ENCODE measurements at regions not wholly inside any gene's neighbourhood (a gene's known extent, or its start where the extent isn't known, plus 50 kb on each side); places are given as distances from the start of the nearest gene placed in this dataset.

GRCh38 chr2:49677227-49677626, 522.9 kb upstream of the FSHR start:
- TF ChIP-seq GATA2 (CRISPR knock-in tag; IDR thresholded peaks at IDR 0.05): no peak
- TF ChIP-seq GABPA (IDR thresholded peaks at IDR 0.05; ENCODE audit: low read depth): no peak
- no peak for TF ChIP-seq EZH2phosphoT487 (IDR thresholded peaks at IDR 0.05; ENCODE audit: borderline replicate concordance, low read depth)
- no peak for TF ChIP-seq CTCF (IDR thresholded peaks at IDR 0.05)
- TF ChIP-seq ZBTB33 (IDR thresholded peaks at IDR 0.05; ENCODE audit: borderline replicate concordance, low read depth): no peak
- no peak for TF ChIP-seq POLR2AphosphoS5 (IDR thresholded peaks at IDR 0.05; ENCODE audit: low read depth, low read length)
- no peak for TF ChIP-seq YY1 (IDR thresholded peaks at IDR 0.05; ENCODE audit: low read depth)
- no peak for TF ChIP-seq ELF1 (IDR thresholded peaks at IDR 0.05)
- no peak for TF ChIP-seq MXI1 (IDR thresholded peaks at IDR 0.05; ENCODE audit: low read depth, low read length)
- no peak for TF ChIP-seq TAF1 (IDR thresholded peaks at IDR 0.05; ENCODE audit: borderline replicate concordance, low read depth, low read length)
- no peak for TF ChIP-seq JUND (IDR thresholded peaks at IDR 0.05)
- TF ChIP-seq EP300 (IDR thresholded peaks at IDR 0.05; ENCODE audit: borderline replicate concordance in 1 of 2, low read depth in 1 of 2, low read length in 1 of 2): no peak

Data from SK-N-SH (cell line).